ENCODE measurements at regions not wholly inside any gene's neighbourhood (a gene's known extent, or its start where the extent isn't known, plus 50 kb on each side); places are given as distances from the start of the nearest gene placed in this dataset.

GRCh38 chr17:70655176-70655958 is 486.0 kb downstream of the KCNJ2 start:
- intact Hi-C loops (cut with DNase I; ENCODE audit: low total_unique reads), result no loop called here
- no peak for DNase-seq

GRCh38 chr17:70658317-70658716 is 489.0 kb downstream of the KCNJ2 start:
- no peaks in the 10 kb centered on the region for H3K27me3 ChIP-seq
- no peak overlapping the region for H3K27ac ChIP-seq
- intact Hi-C loops (cut with DNase I; ENCODE audit: low total_unique reads), result no loop called here
- H3K36me3 ChIP-seq, result no peaks in the 10 kb centered on the region
- no peak overlapping the region for H3K4me3 ChIP-seq
- H3K9me3 ChIP-seq, result no peaks in the 10 kb centered on the region
- TF ChIP-seq POLR2A (IDR thresholded peaks at IDR 0.05), result no peak
- no peak for TF ChIP-seq CTCF (IDR thresholded peaks at IDR 0.05)
- H3K4me1 ChIP-seq, result no peaks in the 10 kb centered on the region
- no peak for DNase-seq

More at GRCh38 chr17:70655176-70655958, 486.0 kb downstream of the KCNJ2 start:
- Histone ChIP-seq H3K4me3 (no peak overlapping the region), H3K27me3 (no peaks in the 10 kb centered on the region), H3K9me3 (no peaks in the 10 kb centered on the region), H3K4me1 (no peaks in the 10 kb centered on the region), H3K36me3 (no peaks in the 10 kb centered on the region), H3K27ac (no peak overlapping the region)
- TF ChIP-seq CTCF (IDR thresholded peaks at IDR 0.05) (no peak), POLR2A (IDR thresholded peaks at IDR 0.05) (no peak)

GRCh38 chr17:70658840-70659239 is 489.5 kb downstream of the KCNJ2 start:
- Histone ChIP-seq H3K27ac (no peak overlapping the region), H3K4me3 (no peak overlapping the region), H3K27me3 (no peaks in the 10 kb centered on the region), H3K36me3 (no peaks in the 10 kb centered on the region), H3K9me3 (no peaks in the 10 kb centered on the region), H3K4me1 (no peaks in the 10 kb centered on the region)
- intact Hi-C loops (cut with DNase I; ENCODE audit: low total_unique reads), result no loop called here
- no peak for DNase-seq
- TF ChIP-seq POLR2A (IDR thresholded peaks at IDR 0.05) (no peak), CTCF (IDR thresholded peaks at IDR 0.05) (no peak)

- TF ChIP-seq POLR2A (IDR thresholded peaks at IDR 0.05) (no peak), CTCF (IDR thresholded peaks at IDR 0.05) (no peak)
Measured at GRCh38 chr17:70661342-70662222, 492.2 kb downstream of the KCNJ2 start.

More at GRCh38 chr17:70661342-70662222, 492.2 kb downstream of the KCNJ2 start:
- no peak overlapping the region for H3K4me3 ChIP-seq
- no peak overlapping the region for H3K27ac ChIP-seq
- intact Hi-C loops (cut with DNase I; ENCODE audit: low total_unique reads), result no loop called here
- no peaks in the 10 kb centered on the region for H3K36me3 ChIP-seq
- no peak for DNase-seq
- H3K27me3 ChIP-seq, result no peaks in the 10 kb centered on the region
- no peaks in the 10 kb centered on the region for H3K9me3 ChIP-seq
- no peaks in the 10 kb centered on the region for H3K4me1 ChIP-seq

Data from uterus (tissue), 3 donors.